RWPE2 (cell line): ENCODE measurements at regions not wholly inside any gene's neighbourhood (a gene's known extent, or its start where the extent isn't known, plus 50 kb on each side); places are given as distances from the start of the nearest gene placed in this dataset.

Experiments
- ATAC-seq: fragments of 200-7000 bp; cut with Tn5 transposase; 3 replicates; pipeline ENCODE4 v1.9.1; 2021; ENCODE audit warnings: low read depth
- DNase-seq: peaks from one replicate; pipeline ENCODE4 v3.0.0-alpha.2; 2020; ENCODE audit warnings: low spot score
- H3K27ac ChIP-seq: fragments of 450-650 bp; 2 replicates; pipeline ENCODE4 v1.5.1; 2017; ENCODE audit warnings: mild to moderate bottlenecking; ENCODE audit not compliant: poor library complexity, severe bottlenecking
- H3K27me3 ChIP-seq: fragments of 250-450 bp; sonication (Bioruptor Pico); 2 replicates; pipeline ENCODE4 v1.5.1; 2021; ENCODE audit warnings: mild to moderate bottlenecking, moderate library complexity; ENCODE audit not compliant: insufficient read depth, poor library complexity, severe bottlenecking
- H3K36me3 ChIP-seq: fragments of 250-450 bp; sonication (Bioruptor Pico); 2 replicates; pipeline ENCODE4 v1.5.1; 2020; ENCODE audit warnings: low read depth, mild to moderate bottlenecking, moderate library complexity
- H3K4me1 ChIP-seq: fragments of 250-450 bp; sonication (Bioruptor Pico); 2 replicates; pipeline ENCODE4 v1.5.1; 2021; ENCODE audit warnings: mild to moderate bottlenecking, moderate library complexity; ENCODE audit not compliant: insufficient read depth, poor library complexity, severe bottlenecking
- H3K4me3 ChIP-seq: fragments of 250-450 bp; sonication (Bioruptor Pico); 2 replicates; pipeline ENCODE4 v1.5.1; 2021; ENCODE audit warnings: mild to moderate bottlenecking, moderate library complexity; ENCODE audit not compliant: severe bottlenecking
- H3K9me3 ChIP-seq: fragments of 250-450 bp; sonication (Bioruptor Pico); 2 replicates; pipeline ENCODE4 v1.5.1; 2021; ENCODE audit warnings: mild to moderate bottlenecking, moderate library complexity; ENCODE audit not compliant: severe bottlenecking
- CTCF ChIP-seq: fragments of 450-650 bp; IDR thresholded peaks from one replicate; pipeline ENCODE4 v1.5.1; 2017; ENCODE audit warnings: mild to moderate bottlenecking, moderate library complexity; ENCODE audit not compliant: poor library complexity, severe bottlenecking

GRCh38 chr3:117136003-117136402 is 426.4 kb downstream of the TUSC7 start:
- H3K4me3 ChIP-seq = no peak overlapping the region
- DNase-seq = no peak
- ATAC-seq = no peak
- H3K27me3 ChIP-seq = no peaks in the 10 kb centered on the region
- no peaks in the 10 kb centered on the region for H3K4me1 ChIP-seq
- no peak overlapping the region for H3K27ac ChIP-seq
- H3K36me3 ChIP-seq = no peaks in the 10 kb centered on the region
- TF ChIP-seq CTCF = no peak
- H3K9me3 ChIP-seq = no peaks in the 10 kb centered on the region

- no peaks in the 10 kb centered on the region for H3K27me3 ChIP-seq
- H3K36me3 ChIP-seq = no peaks in the 10 kb centered on the region
- no peak for DNase-seq
- no peak overlapping the region for H3K27ac ChIP-seq
- ATAC-seq = no peak
- no peaks in the 10 kb centered on the region for H3K4me1 ChIP-seq
- H3K4me3 ChIP-seq = no peak overlapping the region
- TF ChIP-seq CTCF = no peak
- no peaks in the 10 kb centered on the region for H3K9me3 ChIP-seq
Observed at GRCh38 chr3:117137065-117137464, 427.5 kb downstream of the TUSC7 start.

- Histone ChIP-seq H3K36me3 (no peaks in the 10 kb centered on the region), H3K4me1 (no peaks in the 10 kb centered on the region), H3K27ac (no peak overlapping the region), H3K4me3 (no peak overlapping the region), H3K27me3 (no peaks in the 10 kb centered on the region), H3K9me3 (no peaks in the 10 kb centered on the region)
- no peak for DNase-seq
- TF ChIP-seq CTCF = no peak
- ATAC-seq = no peak
Observed at GRCh38 chr3:117139681-117140080, 430.1 kb downstream of the TUSC7 start.

- no peaks in the 10 kb centered on the region for H3K27me3 ChIP-seq
- H3K9me3 ChIP-seq = no peaks in the 10 kb centered on the region
- TF ChIP-seq CTCF = no peak
- ATAC-seq (no peak), DNase-seq (no peak)
- H3K36me3 ChIP-seq = no peaks in the 10 kb centered on the region
- H3K4me1 ChIP-seq = no peaks in the 10 kb centered on the region
- H3K4me3 ChIP-seq = no peak overlapping the region
- H3K27ac ChIP-seq = no peak overlapping the region
Observed at GRCh38 chr3:117141812-117142211, 432.2 kb downstream of the TUSC7 start.

GRCh38 chr3:117144853-117145252 is 435.3 kb downstream of the TUSC7 start:
- Histone ChIP-seq H3K4me1 (no peaks in the 10 kb centered on the region), H3K27me3 (no peaks in the 10 kb centered on the region), H3K36me3 (no peaks in the 10 kb centered on the region), H3K9me3 (no peaks in the 10 kb centered on the region), H3K27ac (no peak overlapping the region), H3K4me3 (no peak overlapping the region)
- no peak for DNase-seq
- TF ChIP-seq CTCF = no peak
- ATAC-seq = no peak; the same call in 2 of the 3 replicates
